HepG2 (cell line): ENCODE measurements at regions not wholly inside any gene's neighbourhood (a gene's known extent, or its start where the extent isn't known, plus 50 kb on each side); places are given as distances from the start of the nearest gene placed in this dataset.

ENCODE experiments used
- ATAC-seq: fragments of 200-7000 bp; cut with Tn5 transposase; 3 replicates; pipeline ENCODE4 v1.9.1; 2020; ENCODE audit warnings: mild to moderate bottlenecking, moderate library complexity
- BruUV-seq: library from RNA; stranded (reverse); fragments of 400-500 nt; replicated peaks from 2 replicates; lab custom pipeline; 2021; lab: Mats Ljungman, UMichigan
- CTCF ChIA-PET: fragments of 300-600 bp; formaldehyde crosslinking; extraction: SDS; loops from one replicate; lab custom pipeline; 2021; ENCODE audit warnings: low total read pairs, inconsistent platforms, low intra/inter-chr PET ratio; lab: Yijun Ruan, JAX
- POLR2A ChIA-PET: fragments of 350-600 bp; sonication (Branson Sonifier 250); formaldehyde crosslinking; loops from one replicate; lab custom pipeline; 2020; ENCODE audit warnings: antibody characterized with exemption, inconsistent platforms; lab: Yijun Ruan, JAX
- DNase-seq: peaks from one replicate; pipeline ENCODE4 v3.0.0-alpha.2; 2015; ENCODE audit warnings: low spot score
- FAIRE-seq: peaks from 3 replicates; lab custom pipeline; 2011; peaks lifted over from hg19 to GRCh38; lab: Jason Lieb, UNC
- H2AFZ ChIP-seq: one replicate; pipeline ENCODE4 v1.6.1; 2011; ENCODE audit warnings: low read length, inconsistent platforms
- H3K27ac ChIP-seq: fragments of 300-600 bp; 3 replicates; pipeline ENCODE4 v1.8.0; 2011; ENCODE audit warnings: mixed run types, mild to moderate bottlenecking, mixed read lengths, low read length, inconsistent platforms; ENCODE audit not compliant: insufficient read depth; ENCODE audit errors: extremely low read length
- H3K27me3 ChIP-seq, 2 experiments: fragments of 200-600 bp in 1 of 2; 2 replicates in 1 of 2; 3 replicates in 1 of 2; pipeline versions ENCODE4 v1.6.0 to v1.8.0; 2011; ENCODE audit warnings: low read length in 2 of 2, mild to moderate bottlenecking in 2 of 2, moderate library complexity in 2 of 2, inconsistent platforms in 1 of 2; ENCODE audit not compliant: insufficient read depth in 2 of 2, control insufficient read depth in 1 of 2
- H3K36me3 ChIP-seq, 2 experiments: fragments of 200-600 bp in 1 of 2; replicated peaks in 1 of 2; 2 replicates in 1 of 2; 3 replicates in 1 of 2; pipeline versions ENCODE4 v1.5.1 to v1.8.0; 2011; ENCODE audit warnings: low read length in 2 of 2, inconsistent platforms in 1 of 2; ENCODE audit not compliant: insufficient read depth in 2 of 2, control insufficient read depth in 1 of 2
- H3K4me1 ChIP-seq: 2 replicates; pipeline ENCODE4 v1.5.1; 2012; ENCODE audit warnings: low read length, inconsistent platforms; ENCODE audit not compliant: insufficient read depth
- H3K4me2 ChIP-seq: 2 replicates; pipeline ENCODE4 v1.6.0; 2011; ENCODE audit warnings: low read depth, low read length, inconsistent platforms
- H3K4me3 ChIP-seq, 3 experiments: fragments of 200-600 bp in 1 of 3; sonication (generic), shearing (Covaris generic) in 1 of 3; replicated peaks in 1 of 3; 2 replicates each; pipeline ENCODE4 v1.5.1; 2011 to 2016; ENCODE audit warnings: low read length in 3 of 3, inconsistent platforms in 2 of 3, low read depth in 2 of 3, mild to moderate bottlenecking in 2 of 3, control low read depth in 1 of 3, mixed read lengths in 1 of 3; ENCODE audit not compliant: insufficient read depth in 1 of 3
- H3K79me2 ChIP-seq: one replicate; pipeline ENCODE4 v1.6.1; 2011; ENCODE audit warnings: low read length, inconsistent platforms; ENCODE audit not compliant: insufficient read depth
- H3K9ac ChIP-seq: 2 replicates; pipeline ENCODE4 v1.6.0; 2011; ENCODE audit warnings: mild to moderate bottlenecking, low read depth, low read length, inconsistent platforms; ENCODE audit not compliant: insufficient read depth
- H3K9me3 ChIP-seq: 2 replicates; pipeline ENCODE4 v1.5.1; 2012; ENCODE audit warnings: mild to moderate bottlenecking, low read length
- H4K20me1 ChIP-seq: 2 replicates; pipeline ENCODE4 v1.6.0; 2011; ENCODE audit warnings: inconsistent platforms, mild to moderate bottlenecking, low read length, moderate library complexity; ENCODE audit not compliant: insufficient read depth
- CBX2 ChIP-seq, 2 experiments: fragments of 200-600 bp in 1 of 2; sonication (generic); formaldehyde crosslinking in 1 of 2; IDR thresholded peaks; 2 replicates each; pipeline versions ENCODE4 v1.7.0 to v1.8.1; 2018 to 2022; ENCODE audit warnings: low read depth in 2 of 2, low read length in 1 of 2, mild to moderate bottlenecking in 1 of 2, missing genetic modification reagents in 1 of 2
- MIER2 ChIP-seq: IDR thresholded peaks from 2 replicates; pipeline ENCODE4 v1.6.1; 2016; ENCODE audit warnings: missing biosample characterization, missing genetic modification reagents
- MYC ChIP-seq: sonication (generic); formaldehyde crosslinking; IDR thresholded peaks from 2 replicates; pipeline ENCODE4 v1.9.0; 2021; ENCODE audit warnings: missing genetic modification reagents, borderline replicate concordance
- MZF1 ChIP-seq: sonication (generic); formaldehyde crosslinking; IDR thresholded peaks from 2 replicates; pipeline ENCODE4 v1.8.1; 2023; ENCODE audit warnings: mild to moderate bottlenecking, missing genetic modification reagents, borderline replicate concordance
- NAIF1 ChIP-seq: sonication (generic); formaldehyde crosslinking; IDR thresholded peaks from 2 replicates; pipeline ENCODE4 v1.5.0; 2020; ENCODE audit warnings: mild to moderate bottlenecking, missing genetic modification reagents, borderline replicate concordance
- RFXANK ChIP-seq: IDR thresholded peaks from 2 replicates; pipeline ENCODE4 v1.6.1; 2016
- SMAD9 ChIP-seq: sonication (generic); formaldehyde crosslinking; IDR thresholded peaks from 2 replicates; pipeline ENCODE4 v1.5.1; 2020; ENCODE audit warnings: mild to moderate bottlenecking, missing genetic modification reagents
- TARDBP ChIP-seq: sonication (generic); formaldehyde crosslinking; IDR thresholded peaks from 2 replicates; pipeline ENCODE4 v1.8.0; 2022; ENCODE audit warnings: mild to moderate bottlenecking, missing genetic modification reagents
- THAP11 ChIP-seq: IDR thresholded peaks from 2 replicates; pipeline ENCODE4 v1.6.1; 2016; ENCODE audit warnings: missing biosample characterization, missing genetic modification reagents
- ZFP36L2 ChIP-seq: sonication (generic); formaldehyde crosslinking; IDR thresholded peaks from 2 replicates; pipeline ENCODE4 v1.4.0; 2020; ENCODE audit warnings: missing genetic modification reagents
- ZIK1 ChIP-seq: sonication (generic); formaldehyde crosslinking; IDR thresholded peaks from 2 replicates; pipeline ENCODE4 v1.5.0; 2020; ENCODE audit warnings: mild to moderate bottlenecking, low read depth, missing genetic modification reagents, borderline replicate concordance
- ZNF777 ChIP-seq: sonication (generic); formaldehyde crosslinking; IDR thresholded peaks from 2 replicates; pipeline ENCODE4 v1.4.0; 2020; ENCODE audit warnings: missing genetic modification reagents
- WGBS: methylation state at CpG from one replicate; pipeline ENCODE4 v1.1.6; 2017; ENCODE audit warnings: low lambda C conversion rate; 5-methylcytosine and 5-hydroxymethylcytosine counted together
- in situ Hi-C: cut with HindIII; loops from 2 replicates; pipeline ENCODE4 v1.10.0; 2017; ENCODE audit warnings: low pct_unique_long_range_greater_than_20kb; ENCODE audit not compliant: extremely low pct_ligation_motif_present
- intact Hi-C: fragments of 100-400 bp; cut with micrococcal nuclease; formaldehyde crosslinking; loops from one replicate; pipeline ENCODE4 v1.10.0; 2022; ENCODE audit not compliant: unreplicated experiment
- TF ChIP-seq, protein P1 (sequence below): sonication (generic); formaldehyde crosslinking; conservative IDR thresholded peaks from 2 replicates; pipeline ENCODE4 v1.5.0; 2020; ENCODE audit warnings: missing genetic modification reagents

DNA sequence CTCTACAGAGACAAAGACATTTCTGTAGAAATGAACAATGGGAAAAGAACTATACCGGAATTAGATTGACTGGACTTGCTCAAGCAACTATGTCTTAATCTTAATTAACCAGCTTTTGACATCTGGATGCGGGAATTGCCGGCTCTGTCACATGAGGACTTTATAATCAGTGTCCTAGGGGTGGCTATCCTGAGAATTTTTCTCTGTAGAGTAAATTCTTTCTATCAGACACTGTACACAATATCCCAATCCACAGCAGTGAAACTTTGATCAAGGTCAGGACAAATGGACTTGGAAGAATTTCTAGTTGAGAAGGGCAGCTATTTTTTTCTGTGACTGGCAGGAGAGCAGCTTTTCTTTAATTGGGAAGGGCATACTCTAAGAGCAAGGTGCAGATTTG, 322.1 kb downstream of the HRH4 start:
- TF ChIP-seq TARDBP (CRISPR knock-in tag) (no peak), RFXANK (CRISPR knock-in tag) (no peak), CBX2 (IDR thresholded peaks at IDR 0.05; ENCODE audit: low read depth, low read length) (no peak), CBX2 (CRISPR knock-in tag; IDR thresholded peaks at IDR 0.05; ENCODE audit: low read depth) (no peak), ZNF777 (CRISPR knock-in tag) (no peak), THAP11 (CRISPR knock-in tag) (no peak), ZFP36L2 (no peak), MIER2 (CRISPR knock-in tag) (no peak), MZF1 (CRISPR knock-in tag) (no peak), ZIK1 (CRISPR knock-in tag) (no peak), SMAD9 (CRISPR knock-in tag) (no peak), NAIF1 (CRISPR knock-in tag) (no peak), MYC (CRISPR knock-in tag) (no peak)
- TF ChIP-seq, protein P1, sequence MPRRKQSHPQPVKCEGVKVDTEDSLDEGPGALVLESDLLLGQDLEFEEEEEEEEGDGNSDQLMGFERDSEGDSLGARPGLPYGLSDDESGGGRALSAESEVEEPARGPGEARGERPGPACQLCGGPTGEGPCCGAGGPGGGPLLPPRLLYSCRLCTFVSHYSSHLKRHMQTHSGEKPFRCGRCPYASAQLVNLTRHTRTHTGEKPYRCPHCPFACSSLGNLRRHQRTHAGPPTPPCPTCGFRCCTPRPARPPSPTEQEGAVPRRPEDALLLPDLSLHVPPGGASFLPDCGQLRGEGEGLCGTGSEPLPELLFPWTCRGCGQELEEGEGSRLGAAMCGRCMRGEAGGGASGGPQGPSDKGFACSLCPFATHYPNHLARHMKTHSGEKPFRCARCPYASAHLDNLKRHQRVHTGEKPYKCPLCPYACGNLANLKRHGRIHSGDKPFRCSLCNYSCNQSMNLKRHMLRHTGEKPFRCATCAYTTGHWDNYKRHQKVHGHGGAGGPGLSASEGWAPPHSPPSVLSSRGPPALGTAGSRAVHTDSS (CRISPR knock-in tag): no peak
- TF ChIP-seq, all 625 proteins: peak for 0
- Histone ChIP-seq H3K4me2 (no peak overlapping the region), H3K9ac (no peak overlapping the region), H4K20me1 (no peaks in the 10 kb centered on the region), H3K36me3 (no peaks in the 10 kb centered on the region), H3K79me2 (no peaks in the 10 kb centered on the region), H3K4me3 (no peak overlapping the region), H3K27ac (no peak overlapping the region), H3K4me1 (no peaks in the 10 kb centered on the region), H3K27me3 (no peaks in the 10 kb centered on the region; a peak in 1 of 5 replicates), H3K9me3 (no peaks in the 10 kb centered on the region), H2AFZ (no peak overlapping the region)
- ChIA-PET CTCF (no interaction called here), POLR2A (no interaction called here)
- WGBS: 0% methylated on average over 3 of the region's 3 CpGs
- FAIRE-seq (no peak), DNase-seq (no peak), ATAC-seq (no peak)
- intact Hi-C loops: no loop called here
- no TSS peak for BruUV-seq
- in situ Hi-C loops: no loop called here
